Caco-2 (cell line): ENCODE measurements at regions not wholly inside any gene's neighbourhood (a gene's known extent, or its start where the extent isn't known, plus 50 kb on each side); places are given as distances from the start of the nearest gene placed in this dataset.

Experiments
- BruUV-seq: library from RNA; stranded (reverse); fragments of 400-500 nt; replicated peaks from 2 replicates; lab custom pipeline; 2021; lab: Mats Ljungman, UMichigan
- CTCF ChIA-PET: fragments of 300-600 bp; sonication (Branson Sonifier 250); formaldehyde crosslinking; loops from one replicate; lab custom pipeline; 2022; ENCODE audit warnings: antibody characterized with exemption; lab: Charles Lee
- POLR2A ChIA-PET: fragments of 300-600 bp; sonication (Branson Sonifier 250); formaldehyde crosslinking; loops from one replicate; lab custom pipeline; 2022; ENCODE audit warnings: antibody characterized with exemption; lab: Charles Lee
- DNase-seq, 2 experiments: peaks; one replicate each; pipeline versions ENCODE4 v3.0.0 to v3.0.0-alpha.2; 2020 to 2022
- H3K27me3 ChIP-seq: replicated peaks from 2 replicates; pipeline ENCODE4 v1.6.0; 2011; ENCODE audit warnings: low read length; ENCODE audit not compliant: control insufficient read depth, insufficient read depth
- H3K36me3 ChIP-seq: 2 replicates; pipeline ENCODE4 v1.5.1; 2011; ENCODE audit warnings: low read length; ENCODE audit not compliant: control insufficient read depth, insufficient read depth
- H3K4me1 ChIP-seq: fragments of 250-450 bp; sonication (Bioruptor Pico); 2 replicates; pipeline ENCODE4 v1.5.1; 2020; ENCODE audit warnings: mild to moderate bottlenecking
- H3K4me3 ChIP-seq: 2 replicates; pipeline ENCODE4 v1.5.1; 2011; ENCODE audit warnings: low read depth, mild to moderate bottlenecking, control low read depth, low read length
- H3K9me3 ChIP-seq: fragments of 250-450 bp; sonication (Bioruptor Pico); 2 replicates; pipeline ENCODE4 v1.5.1; 2020; ENCODE audit warnings: mild to moderate bottlenecking, moderate library complexity
- H3K27ac Mint-ChIP-seq: one replicate; pipeline ENCODE4 v1.8.0; 2022; ENCODE audit warnings: mixed read lengths; ENCODE audit not compliant: unreplicated experiment
- H3K27me3 Mint-ChIP-seq: one replicate; pipeline ENCODE4 v1.8.0; 2022; ENCODE audit warnings: mixed read lengths; ENCODE audit not compliant: insufficient read depth, unreplicated experiment
- H3K36me3 Mint-ChIP-seq: one replicate; pipeline ENCODE4 v1.8.0; 2022; ENCODE audit warnings: mild to moderate bottlenecking, mixed read lengths; ENCODE audit not compliant: insufficient read depth, unreplicated experiment
- H3K4me1 Mint-ChIP-seq: one replicate; pipeline ENCODE4 v1.8.0; 2022; ENCODE audit warnings: low read depth, mixed read lengths; ENCODE audit not compliant: unreplicated experiment
- H3K4me3 Mint-ChIP-seq: one replicate; pipeline ENCODE4 v1.8.0; 2022; ENCODE audit warnings: mild to moderate bottlenecking, moderate library complexity, mixed read lengths; ENCODE audit not compliant: unreplicated experiment
- H3K9me3 Mint-ChIP-seq: one replicate; pipeline ENCODE4 v1.8.0; 2022; ENCODE audit warnings: mixed read lengths; ENCODE audit not compliant: unreplicated experiment
- CTCF ChIP-seq, 2 experiments: fragments of 200-600 bp in 1 of 2; IDR thresholded peaks; 1 replicate in 1 of 2; 2 replicates in 1 of 2; pipeline versions ENCODE4 v1.5.1 to v1.8.0; 2011 to 2022; ENCODE audit warnings: antibody characterized with exemption in 1 of 2, control low read depth in 1 of 2, inconsistent platforms in 1 of 2, low read depth in 1 of 2, low read length in 1 of 2, mild to moderate bottlenecking in 1 of 2, moderate library complexity in 1 of 2; ENCODE audit not compliant: insufficient read depth in 1 of 2, severe bottlenecking in 1 of 2, unreplicated experiment in 1 of 2
- intact Hi-C: fragments of 100-400 bp; cut with micrococcal nuclease; formaldehyde crosslinking; loops from one replicate; pipeline ENCODE4 v1.10.0; 2022; ENCODE audit not compliant: unreplicated experiment

GRCh38 chr5:117379521-117379920 lies 804.9 kb upstream of the SEMA6A start:
- Histone ChIP-seq H3K36me3 (no peaks in the 10 kb centered on the region), H3K4me1 (no peaks in the 10 kb centered on the region), H3K27me3 (no peaks in the 10 kb centered on the region), H3K4me3 (no peak overlapping the region), H3K9me3 (no peaks in the 10 kb centered on the region)
- no peak overlapping the region for H3K27ac Mint-ChIP-seq
- DNase-seq = no peak
- no peaks in the 10 kb centered on the region for H3K9me3 Mint-ChIP-seq
- H3K27me3 Mint-ChIP-seq = no peaks in the 10 kb centered on the region
- H3K36me3 Mint-ChIP-seq = no peaks in the 10 kb centered on the region
- no peaks in the 10 kb centered on the region for H3K4me1 Mint-ChIP-seq
- H3K4me3 Mint-ChIP-seq = no peak overlapping the region
- BruUV-seq = no TSS peak
- CTCF ChIA-PET = no interaction called here
- POLR2A ChIA-PET = no interaction called here
- intact Hi-C loops = no loop called here
- TF ChIP-seq CTCF (IDR thresholded peaks at IDR 0.05; ENCODE audit: insufficient read depth in 1 of 2, low read depth in 1 of 2, low read length in 1 of 2, severe bottlenecking in 1 of 2, unreplicated experiment in 1 of 2) = no peak

- no TSS peak for BruUV-seq
- Mint-ChIP-seq H3K27ac (no peak overlapping the region), H3K36me3 (no peaks in the 10 kb centered on the region), H3K4me1 (no peaks in the 10 kb centered on the region), H3K9me3 (no peaks in the 10 kb centered on the region), H3K4me3 (no peak overlapping the region), H3K27me3 (no peaks in the 10 kb centered on the region)
- CTCF ChIA-PET = no interaction called here
- no peaks in the 10 kb centered on the region for H3K27me3 ChIP-seq
- no peaks in the 10 kb centered on the region for H3K4me1 ChIP-seq
- POLR2A ChIA-PET = no interaction called here
- no peak for DNase-seq
- intact Hi-C loops = no loop called here
- H3K9me3 ChIP-seq = no peaks in the 10 kb centered on the region
- no peaks in the 10 kb centered on the region for H3K36me3 ChIP-seq
- H3K4me3 ChIP-seq = no peak overlapping the region
- TF ChIP-seq CTCF (IDR thresholded peaks at IDR 0.05; ENCODE audit: insufficient read depth in 1 of 2, low read depth in 1 of 2, low read length in 1 of 2, severe bottlenecking in 1 of 2, unreplicated experiment in 1 of 2) = no peak
Observed at GRCh38 chr5:117376748-117377147, 802.1 kb upstream of the SEMA6A start.

GRCh38 chr5:117359895-117360294 lies 785.3 kb upstream of the SEMA6A start:
- CTCF ChIA-PET = no interaction called here
- no peaks in the 10 kb centered on the region for H3K4me1 Mint-ChIP-seq
- no peaks in the 10 kb centered on the region for H3K9me3 Mint-ChIP-seq

More at GRCh38 chr5:117359895-117360294, 785.3 kb upstream of the SEMA6A start:
- H3K9me3 ChIP-seq = no peaks in the 10 kb centered on the region
- no peak overlapping the region for H3K4me3 ChIP-seq
- Mint-ChIP-seq H3K36me3 (no peaks in the 10 kb centered on the region), H3K27ac (no peak overlapping the region), H3K27me3 (no peaks in the 10 kb centered on the region), H3K4me3 (no peak overlapping the region)
- TF ChIP-seq CTCF (IDR thresholded peaks at IDR 0.05; ENCODE audit: insufficient read depth in 1 of 2, low read depth in 1 of 2, low read length in 1 of 2, severe bottlenecking in 1 of 2, unreplicated experiment in 1 of 2) = no peak
- H3K4me1 ChIP-seq = no peaks in the 10 kb centered on the region
- no peaks in the 10 kb centered on the region for H3K27me3 ChIP-seq
- BruUV-seq = no TSS peak
- no peaks in the 10 kb centered on the region for H3K36me3 ChIP-seq
- no peak for DNase-seq
- POLR2A ChIA-PET = no interaction called here
- intact Hi-C loops = no loop called here
